ENCODE measurements at regions not wholly inside any gene's neighbourhood (a gene's known extent, or its start where the extent isn't known, plus 50 kb on each side); places are given as distances from the start of the nearest gene placed in this dataset.

- no peak for DNase-seq
These were observed 55.4 kb upstream of the RNF180 start for GRCh38 chr5:64110222-64110621.

- no peak for DNase-seq
These were observed 57.0 kb upstream of the RNF180 start for GRCh38 chr5:64108674-64109073.

- DNase-seq: no peak
These were observed 65.4 kb upstream of the RNF180 start for GRCh38 chr5:64100203-64100602.

GRCh38 chr5:64096771-64097170 lies 68.9 kb upstream of the RNF180 start:
- DNase-seq: no peak

- no peak for DNase-seq
These were observed 88.1 kb upstream of the RNF180 start for GRCh38 chr5:64077589-64077988.

GRCh38 chr5:64074533-64074932 lies 91.1 kb upstream of the RNF180 start:
- DNase-seq: peak; percentile 17 to 33

DNA sequence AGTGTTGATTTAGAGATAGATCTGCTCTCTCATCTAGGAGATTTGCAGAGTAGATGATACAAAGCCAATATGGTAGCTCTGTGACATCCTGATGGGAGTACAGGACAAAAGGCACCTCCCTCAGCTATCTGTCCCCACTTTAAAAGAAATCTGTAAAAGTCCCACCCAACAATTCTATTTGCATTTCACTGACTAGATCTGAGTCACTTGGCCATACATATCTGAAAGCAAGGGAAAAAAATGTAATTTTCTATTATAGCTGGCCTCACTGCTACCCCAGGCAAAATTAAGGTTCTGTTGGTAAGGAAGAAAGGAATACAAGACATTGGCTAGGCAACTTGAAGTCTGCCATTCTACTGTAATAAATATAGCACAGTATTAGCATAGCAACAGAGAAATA lies 96.2 kb upstream of the RNF180 start:
- DNase-seq: no peak

DNA sequence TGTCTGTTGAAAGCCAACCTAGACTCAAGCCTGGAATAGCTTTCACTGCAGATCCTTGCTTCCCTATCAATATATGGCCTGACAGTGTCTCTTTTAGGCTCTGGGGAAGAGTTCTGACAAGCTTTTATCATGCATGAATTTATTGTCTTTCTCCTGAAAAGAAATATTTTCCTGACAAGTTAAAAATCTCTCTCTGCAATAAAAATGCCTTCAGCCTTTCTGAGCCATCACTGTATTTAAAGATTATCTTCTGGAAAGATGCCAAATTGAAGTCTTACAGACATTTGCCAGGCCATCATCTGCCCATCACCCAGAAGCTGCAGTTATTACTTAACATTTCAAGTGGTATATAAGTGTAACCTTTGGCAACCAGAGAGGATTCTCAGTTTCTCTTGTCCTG lies 88.1 kb upstream of the HTR1A start:
- DNase-seq: no peak

DNA sequence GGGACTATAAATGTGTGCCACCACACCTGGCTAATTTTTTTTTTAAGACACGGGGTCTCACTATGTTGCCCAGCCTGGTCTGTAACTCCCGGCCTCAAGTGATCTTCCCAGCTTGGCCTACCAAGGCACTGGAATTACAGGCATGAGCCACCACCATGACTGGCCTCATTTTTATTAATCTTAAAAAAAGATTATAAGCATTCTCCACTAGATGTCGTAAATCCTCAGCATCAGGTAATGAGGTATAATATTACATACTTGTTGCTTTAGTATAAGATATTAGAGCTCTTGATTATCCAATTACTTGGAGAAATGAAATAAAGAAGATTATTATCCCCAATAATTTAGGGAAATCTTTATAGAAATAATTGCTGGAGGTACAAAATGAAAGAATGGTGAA lies 78.2 kb upstream of the HTR1A start:
- DNase-seq: no peak

GRCh38 chr5:64026493-64026892 lies 64.2 kb upstream of the HTR1A start:
- no peak for DNase-seq

- no peak for DNase-seq
These were observed 57.5 kb upstream of the HTR1A start for GRCh38 chr5:64019746-64020145.

GRCh38 chr5:64018966-64019365 lies 56.7 kb upstream of the HTR1A start:
- no peak for DNase-seq

GRCh38 chr5:64015824-64016223 lies 53.6 kb upstream of the HTR1A start:
- DNase-seq: no peak

Measured in SHP77 (cell line).